Suprapubic skin (tissue), 4 donors: ENCODE measurements at regions not wholly inside any gene's neighbourhood (a gene's known extent, or its start where the extent isn't known, plus 50 kb on each side); places are given as distances from the start of the nearest gene placed in this dataset.

Source experiments
- CTCF ChIP-seq, 2 donors: fragments of 200-600 bp in 1 of 2; fragments of 450-650 bp in 1 of 2; sonication (generic) in 1 of 2; IDR thresholded peaks; one replicate each; pipeline ENCODE4 v1.5.1; 2016 to 2019; ENCODE audit warnings: antibody characterized with exemption in 2 of 2, mild to moderate bottlenecking in 1 of 2, moderate library complexity in 1 of 2
- POLR2A ChIP-seq, 2 donors: fragments of 450-650 bp; IDR thresholded peaks; one replicate each; pipeline ENCODE4 v1.6.1; 2017; ENCODE audit warnings: antibody characterized with exemption in 2 of 2, mild to moderate bottlenecking in 2 of 2, moderate library complexity in 2 of 2
- POLR2AphosphoS5 ChIP-seq, 3 donors: sonication (generic); formaldehyde crosslinking; IDR thresholded peaks; one replicate each; pipeline ENCODE4 v1.6.1; 2017; ENCODE audit warnings: antibody characterized with exemption in 3 of 3

GRCh38 chr5:106739127-106739526, 931.6 kb downstream of the EFNA5 start:
- TF ChIP-seq POLR2A (IDR thresholded peaks at IDR 0.05) (no peak), CTCF (IDR thresholded peaks at IDR 0.05) (no peak), POLR2AphosphoS5 (IDR thresholded peaks at IDR 0.05) (no peak)
